Fibroblast of lung (primary cell): ENCODE measurements at regions not wholly inside any gene's neighbourhood (a gene's known extent, or its start where the extent isn't known, plus 50 kb on each side); places are given as distances from the start of the nearest gene placed in this dataset.

ENCODE experiments used
- EZH2 ChIP-seq: IDR thresholded peaks from 2 replicates; pipeline ENCODE4 v1.5.1; 2012; ENCODE audit warnings: low read length, control low read depth, mild to moderate bottlenecking; ENCODE audit errors: missing control alignments
- TF ChIP-seq, protein P1 (sequence below), 2 donors: IDR thresholded peaks in 1 of 2; conservative IDR thresholded peaks in 1 of 2; 1 replicate in 1 of 2; 2 replicates in 1 of 2; pipeline ENCODE4 v1.5.1; 2011 to 2012; ENCODE audit warnings: low read length in 2 of 2, control low read depth in 1 of 2, inconsistent platforms in 1 of 2, low read depth in 1 of 2, mild to moderate bottlenecking in 1 of 2

DNA sequence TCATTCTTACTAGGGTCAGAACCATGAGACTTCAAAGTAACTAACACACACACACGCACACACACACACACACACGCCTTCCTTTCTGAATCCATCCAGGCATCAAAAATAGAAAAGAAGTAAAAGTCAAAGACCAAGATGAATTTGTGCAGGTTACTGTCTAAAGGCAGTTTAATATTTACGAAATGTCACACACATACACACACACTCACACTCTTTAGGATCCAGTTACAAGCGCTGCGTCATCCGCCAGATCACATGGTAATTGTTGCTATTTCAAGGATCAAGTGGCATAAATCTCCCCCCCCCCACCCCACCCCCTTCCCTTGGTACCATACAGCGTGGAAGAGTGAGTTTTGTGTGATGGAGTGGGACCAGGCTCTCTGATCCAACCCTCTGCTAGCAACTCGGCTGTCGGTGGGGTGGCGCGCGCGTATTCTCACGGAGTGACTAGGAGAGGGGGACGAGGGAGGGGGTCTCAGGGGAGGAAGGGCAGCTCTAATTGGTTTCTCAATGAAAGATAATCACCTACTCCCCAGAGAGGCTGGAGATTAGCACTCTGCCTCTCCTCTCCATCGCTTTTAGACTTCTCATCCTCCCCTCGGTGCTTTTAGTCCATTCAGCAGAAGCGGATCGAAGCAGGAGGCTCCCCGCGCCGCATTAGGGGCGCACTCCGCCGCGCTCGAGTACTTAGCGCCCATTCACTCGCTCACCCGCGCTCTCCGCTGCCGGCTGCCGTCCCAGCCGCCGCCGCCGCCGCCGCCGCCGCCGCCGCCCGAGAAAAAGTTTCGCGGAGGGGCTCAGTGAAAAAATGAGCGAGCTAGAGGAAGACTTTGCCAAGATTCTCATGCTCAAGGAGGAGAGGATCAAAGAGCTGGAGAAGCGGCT is 83.5 kb upstream of the PRKG1 start:
- TF ChIP-seq EZH2 = no peak
- TF ChIP-seq, protein P1, sequence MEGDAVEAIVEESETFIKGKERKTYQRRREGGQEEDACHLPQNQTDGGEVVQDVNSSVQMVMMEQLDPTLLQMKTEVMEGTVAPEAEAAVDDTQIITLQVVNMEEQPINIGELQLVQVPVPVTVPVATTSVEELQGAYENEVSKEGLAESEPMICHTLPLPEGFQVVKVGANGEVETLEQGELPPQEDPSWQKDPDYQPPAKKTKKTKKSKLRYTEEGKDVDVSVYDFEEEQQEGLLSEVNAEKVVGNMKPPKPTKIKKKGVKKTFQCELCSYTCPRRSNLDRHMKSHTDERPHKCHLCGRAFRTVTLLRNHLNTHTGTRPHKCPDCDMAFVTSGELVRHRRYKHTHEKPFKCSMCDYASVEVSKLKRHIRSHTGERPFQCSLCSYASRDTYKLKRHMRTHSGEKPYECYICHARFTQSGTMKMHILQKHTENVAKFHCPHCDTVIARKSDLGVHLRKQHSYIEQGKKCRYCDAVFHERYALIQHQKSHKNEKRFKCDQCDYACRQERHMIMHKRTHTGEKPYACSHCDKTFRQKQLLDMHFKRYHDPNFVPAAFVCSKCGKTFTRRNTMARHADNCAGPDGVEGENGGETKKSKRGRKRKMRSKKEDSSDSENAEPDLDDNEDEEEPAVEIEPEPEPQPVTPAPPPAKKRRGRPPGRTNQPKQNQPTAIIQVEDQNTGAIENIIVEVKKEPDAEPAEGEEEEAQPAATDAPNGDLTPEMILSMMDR (conservative IDR thresholded peaks at IDR 0.05 in 1 of 2, IDR thresholded peaks at IDR 0.05 in 1 of 2; ENCODE audit: low read depth in 1 of 2, low read length in 2 of 2) = no peak
